ENCODE measurements at regions not wholly inside any gene's neighbourhood (a gene's known extent, or its start where the extent isn't known, plus 50 kb on each side); places are given as distances from the start of the nearest gene placed in this dataset.

DNA sequence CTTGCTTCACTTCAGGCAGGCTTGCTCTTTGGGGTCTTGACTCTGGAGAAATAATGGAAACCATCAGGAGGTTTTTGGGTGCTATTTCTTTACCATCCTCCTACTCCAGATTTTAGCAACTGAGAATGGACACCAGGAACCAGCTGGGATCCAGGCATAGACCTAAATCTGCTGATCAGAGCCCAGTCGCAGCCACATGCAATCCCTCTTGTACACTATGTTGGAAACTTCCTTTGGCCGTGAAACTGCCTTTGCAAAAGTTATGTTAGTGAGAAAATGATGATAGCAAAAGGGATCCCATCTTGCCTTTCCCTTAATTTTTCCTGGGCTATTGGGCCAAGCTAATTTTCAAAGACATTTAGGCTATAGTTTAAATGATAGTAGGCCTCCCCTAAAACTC, 158.8 kb upstream of the ARL4C start:
- TF ChIP-seq EZH2 (IDR thresholded peaks at IDR 0.05; ENCODE audit: low read length, unreplicated experiment): no peak
- TF ChIP-seq, protein P1, sequence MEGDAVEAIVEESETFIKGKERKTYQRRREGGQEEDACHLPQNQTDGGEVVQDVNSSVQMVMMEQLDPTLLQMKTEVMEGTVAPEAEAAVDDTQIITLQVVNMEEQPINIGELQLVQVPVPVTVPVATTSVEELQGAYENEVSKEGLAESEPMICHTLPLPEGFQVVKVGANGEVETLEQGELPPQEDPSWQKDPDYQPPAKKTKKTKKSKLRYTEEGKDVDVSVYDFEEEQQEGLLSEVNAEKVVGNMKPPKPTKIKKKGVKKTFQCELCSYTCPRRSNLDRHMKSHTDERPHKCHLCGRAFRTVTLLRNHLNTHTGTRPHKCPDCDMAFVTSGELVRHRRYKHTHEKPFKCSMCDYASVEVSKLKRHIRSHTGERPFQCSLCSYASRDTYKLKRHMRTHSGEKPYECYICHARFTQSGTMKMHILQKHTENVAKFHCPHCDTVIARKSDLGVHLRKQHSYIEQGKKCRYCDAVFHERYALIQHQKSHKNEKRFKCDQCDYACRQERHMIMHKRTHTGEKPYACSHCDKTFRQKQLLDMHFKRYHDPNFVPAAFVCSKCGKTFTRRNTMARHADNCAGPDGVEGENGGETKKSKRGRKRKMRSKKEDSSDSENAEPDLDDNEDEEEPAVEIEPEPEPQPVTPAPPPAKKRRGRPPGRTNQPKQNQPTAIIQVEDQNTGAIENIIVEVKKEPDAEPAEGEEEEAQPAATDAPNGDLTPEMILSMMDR (conservative IDR thresholded peaks at IDR 0.05; ENCODE audit: low read depth, low read length): no peak
